Thyroid gland (tissue), 4 donors: ENCODE measurements at regions not wholly inside any gene's neighbourhood (a gene's known extent, or its start where the extent isn't known, plus 50 kb on each side); places are given as distances from the start of the nearest gene placed in this dataset.

Source experiments
- DNase-seq, 2 donors: peaks; one replicate each; pipeline ENCODE4 v3.0.0-alpha.2; 2019
- H3K27ac ChIP-seq, 3 donors: fragments of 200-600 bp; sonication (generic); 1 replicate in 2 of 3; 2 replicates in 1 of 3; pipeline ENCODE4 v1.5.1; 2016 to 2019; ENCODE audit warnings: mild to moderate bottlenecking in 1 of 3, moderate library complexity in 1 of 3
- H3K27me3 ChIP-seq: fragments of 200-600 bp; sonication (generic); one replicate; pipeline ENCODE4 v1.5.1; 2019
- H3K36me3 ChIP-seq, 2 donors: fragments of 200-600 bp; sonication (generic); one replicate each; pipeline ENCODE4 v1.5.1; 2016 to 2019
- H3K4me1 ChIP-seq, 2 donors: fragments of 200-600 bp; sonication (generic); one replicate each; pipeline ENCODE4 v1.5.1; 2017 to 2019
- H3K4me3 ChIP-seq, 3 donors: fragments of 200-600 bp; sonication (generic); replicated peaks in 1 of 3; 1 replicate in 2 of 3; 2 replicates in 1 of 3; pipeline ENCODE4 v1.5.1; 2016; ENCODE audit warnings: mild to moderate bottlenecking in 1 of 3
- H3K9me3 ChIP-seq: fragments of 200-600 bp; sonication (generic); one replicate; pipeline ENCODE4 v1.5.1; 2017
- POLR2A ChIP-seq, 2 donors: fragments of 450-650 bp; IDR thresholded peaks; one replicate each; pipeline ENCODE4 v1.6.1; 2017; ENCODE audit warnings: antibody characterized with exemption in 2 of 2, mild to moderate bottlenecking in 2 of 2, moderate library complexity in 1 of 2
- WGBS, 2 donors: methylation state at CpG; one replicate each; pipeline ENCODE4 v1.1.5; 2017; 5-methylcytosine and 5-hydroxymethylcytosine counted together
- intact Hi-C: fragments of 100-400 bp; cut with DNase I; formaldehyde crosslinking; loops from one replicate; pipeline ENCODE4 v1.15.1; 2023
- TF ChIP-seq, protein P1 (sequence below), 6 experiments: fragments of 200-600 bp in 3 of 6; fragments of 450-650 bp in 3 of 6; sonication (generic) in 3 of 6; IDR thresholded peaks; one replicate each; pipeline ENCODE4 v1.5.1; 2016 to 2019; ENCODE audit warnings: antibody characterized with exemption in 6 of 6, mild to moderate bottlenecking in 2 of 6, inconsistent platforms in 1 of 6, moderate library complexity in 1 of 6

DNA sequence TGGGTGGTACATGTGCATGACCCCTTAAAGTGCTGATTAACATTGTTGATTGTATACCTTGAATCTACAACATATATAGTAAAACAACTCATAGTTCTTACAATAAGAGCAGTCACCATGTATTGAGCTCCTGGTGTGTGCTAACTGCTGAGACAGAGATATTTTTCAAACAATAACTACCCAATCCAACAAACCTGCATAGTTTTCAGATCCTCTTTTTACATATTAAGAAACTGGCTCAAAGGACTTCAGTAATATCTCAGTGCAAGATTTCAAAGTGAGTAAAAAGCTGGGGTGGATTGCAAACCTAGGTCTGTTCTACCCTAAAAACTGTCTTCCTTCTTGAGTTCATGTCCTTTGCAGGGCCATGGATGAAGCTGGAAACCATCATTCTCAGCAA, 272.2 kb downstream of the SNX13 start:
- intact Hi-C loops = no loop called here
- Histone ChIP-seq H3K4me1 (no peaks in the 10 kb centered on the region), H3K36me3 (no peaks in the 10 kb centered on the region), H3K4me3 (no peak overlapping the region), H3K9me3 (no peaks in the 10 kb centered on the region), H3K27ac (no peak overlapping the region), H3K27me3 (no peaks in the 10 kb centered on the region)
- TF ChIP-seq POLR2A (IDR thresholded peaks at IDR 0.05) = no peak
- TF ChIP-seq, protein P1, sequence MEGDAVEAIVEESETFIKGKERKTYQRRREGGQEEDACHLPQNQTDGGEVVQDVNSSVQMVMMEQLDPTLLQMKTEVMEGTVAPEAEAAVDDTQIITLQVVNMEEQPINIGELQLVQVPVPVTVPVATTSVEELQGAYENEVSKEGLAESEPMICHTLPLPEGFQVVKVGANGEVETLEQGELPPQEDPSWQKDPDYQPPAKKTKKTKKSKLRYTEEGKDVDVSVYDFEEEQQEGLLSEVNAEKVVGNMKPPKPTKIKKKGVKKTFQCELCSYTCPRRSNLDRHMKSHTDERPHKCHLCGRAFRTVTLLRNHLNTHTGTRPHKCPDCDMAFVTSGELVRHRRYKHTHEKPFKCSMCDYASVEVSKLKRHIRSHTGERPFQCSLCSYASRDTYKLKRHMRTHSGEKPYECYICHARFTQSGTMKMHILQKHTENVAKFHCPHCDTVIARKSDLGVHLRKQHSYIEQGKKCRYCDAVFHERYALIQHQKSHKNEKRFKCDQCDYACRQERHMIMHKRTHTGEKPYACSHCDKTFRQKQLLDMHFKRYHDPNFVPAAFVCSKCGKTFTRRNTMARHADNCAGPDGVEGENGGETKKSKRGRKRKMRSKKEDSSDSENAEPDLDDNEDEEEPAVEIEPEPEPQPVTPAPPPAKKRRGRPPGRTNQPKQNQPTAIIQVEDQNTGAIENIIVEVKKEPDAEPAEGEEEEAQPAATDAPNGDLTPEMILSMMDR (IDR thresholded peaks at IDR 0.05) = no peak
- DNase-seq = no peak

DNA sequence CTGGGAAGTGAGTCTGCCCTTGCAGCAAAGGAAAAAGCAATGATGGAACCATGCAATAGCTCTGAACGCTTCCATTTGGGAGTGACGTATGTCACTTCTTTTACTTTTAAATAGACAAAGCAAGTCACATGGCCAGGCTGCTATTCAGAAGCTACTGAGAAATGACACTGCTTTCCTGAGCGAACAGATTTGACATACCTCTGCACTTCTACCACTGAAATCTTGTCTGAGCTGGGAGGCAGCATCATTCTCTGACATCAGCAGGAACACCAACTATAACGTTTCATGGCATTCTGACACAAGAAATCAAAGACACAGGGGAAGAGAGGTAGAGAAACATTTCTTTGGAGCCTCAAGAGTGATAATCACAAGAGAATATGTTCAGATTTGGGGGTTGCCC, 271.1 kb downstream of the SNX13 start:
- TF ChIP-seq POLR2A (IDR thresholded peaks at IDR 0.05) = no peak
- TF ChIP-seq, protein P1 (IDR thresholded peaks at IDR 0.05) = no peak
- Histone ChIP-seq H3K9me3 (no peaks in the 10 kb centered on the region), H3K27me3 (no peaks in the 10 kb centered on the region), H3K36me3 (no peaks in the 10 kb centered on the region), H3K27ac (no peak overlapping the region), H3K4me1 (no peaks in the 10 kb centered on the region), H3K4me3 (no peak overlapping the region)
- intact Hi-C loops = no loop called here
- WGBS, 2 donors = 78 to 91% methylated on average over 4 of the region's 4 CpGs
- DNase-seq = no peak

- intact Hi-C loops = no loop called here
- no peak for DNase-seq
- no peak overlapping the region for H3K27ac ChIP-seq
- no peak overlapping the region for H3K4me3 ChIP-seq
- TF ChIP-seq POLR2A (IDR thresholded peaks at IDR 0.05) = no peak
- TF ChIP-seq, protein P1 (IDR thresholded peaks at IDR 0.05) = no peak
- WGBS, 2 donors = 64 to 89% methylated on average over 2 of the region's 2 CpGs
- no peaks in the 10 kb centered on the region for H3K36me3 ChIP-seq
- no peaks in the 10 kb centered on the region for H3K27me3 ChIP-seq
- H3K9me3 ChIP-seq = no peaks in the 10 kb centered on the region
- no peaks in the 10 kb centered on the region for H3K4me1 ChIP-seq
Observed at GRCh38 chr7:17671956-17672355, 268.3 kb downstream of the SNX13 start.

DNA sequence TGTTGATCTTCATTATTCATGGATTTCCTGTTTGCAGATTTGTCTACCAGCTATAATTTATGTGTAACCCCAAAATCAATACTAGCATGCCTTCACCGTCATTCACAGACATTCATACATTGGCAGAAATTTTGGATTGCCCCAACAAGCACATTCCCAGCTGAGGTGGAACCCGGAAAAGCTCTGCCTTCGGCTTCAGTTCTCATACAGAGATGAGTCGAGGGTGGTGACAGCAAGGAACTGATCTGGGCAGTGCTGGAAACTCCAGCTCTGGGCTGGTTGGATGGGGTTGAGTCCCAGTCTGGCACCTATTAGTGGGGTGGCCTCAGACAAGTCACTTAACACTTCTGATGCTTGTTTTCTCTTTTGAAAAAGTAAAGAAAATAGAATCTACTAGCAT, 267.5 kb downstream of the SNX13 start:
- Histone ChIP-seq H3K4me1 (no peaks in the 10 kb centered on the region), H3K4me3 (no peak overlapping the region), H3K9me3 (no peaks in the 10 kb centered on the region), H3K27ac (no peak overlapping the region), H3K27me3 (no peaks in the 10 kb centered on the region), H3K36me3 (no peaks in the 10 kb centered on the region)
- 93 to 97% methylated on average over 4 of the region's 4 CpGs for WGBS, 2 donors
- intact Hi-C loops = no loop called here
- DNase-seq = no peak
- TF ChIP-seq, protein P1 (IDR thresholded peaks at IDR 0.05) = no peak
- TF ChIP-seq POLR2A (IDR thresholded peaks at IDR 0.05) = no peak

- H3K27ac ChIP-seq = no peak overlapping the region
- peaks cover 0 to under 1% of the 10 kb centered on the region in 2 donors for H3K4me1 ChIP-seq
- 90% methylated on average over 8 of the region's 8 CpGs for WGBS, 2 donors
- no peak overlapping the region for H3K4me3 ChIP-seq
- H3K36me3 ChIP-seq = no peaks in the 10 kb centered on the region
- TF ChIP-seq, protein P1 (IDR thresholded peaks at IDR 0.05) = no peak
- TF ChIP-seq POLR2A (IDR thresholded peaks at IDR 0.05) = no peak
- no peaks in the 10 kb centered on the region for H3K27me3 ChIP-seq
- DNase-seq = no peak
- no peaks in the 10 kb centered on the region for H3K9me3 ChIP-seq
- intact Hi-C loops = no loop called here
Observed at GRCh38 chr7:17674166-17674942, 265.9 kb downstream of the SNX13 start.
